GM18508 (cell line): ENCODE measurements at regions not wholly inside any gene's neighbourhood (a gene's known extent, or its start where the extent isn't known, plus 50 kb on each side); places are given as distances from the start of the nearest gene placed in this dataset.
"Not testable (repeated sequence)": the region's sequence is repeated elsewhere in the genome, so short reads cannot be mapped to it uniquely, and the experiment has no call there.

Experiments
- ATAC-seq: cut with Tn5 transposase; IDR thresholded peaks from one replicate; pipeline ENCODE4 v1.9.1; 2021; ENCODE audit warnings: moderate number of reproducible peaks; ENCODE audit not compliant: insufficient read depth, unreplicated experiment

DNA sequence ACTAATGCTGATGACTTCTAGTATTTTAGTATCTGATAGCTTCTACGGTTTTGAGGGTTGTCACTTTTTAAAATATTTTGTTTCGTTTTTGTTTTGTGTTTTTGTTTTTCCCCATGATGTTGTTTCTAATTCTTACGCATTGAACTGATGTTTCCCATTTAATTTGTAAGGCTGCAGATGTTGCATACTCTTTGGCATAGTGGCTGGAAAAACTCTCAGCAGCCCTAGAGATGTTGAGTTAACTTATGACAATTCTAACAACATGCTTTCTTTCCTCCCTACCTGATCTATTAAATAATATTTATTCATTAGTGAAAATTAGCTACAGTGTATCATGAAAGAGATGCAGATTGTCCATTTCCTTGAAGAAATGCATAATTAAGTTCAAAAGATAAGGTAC lies 559.3 kb upstream of the GRM7 start:
- no peak for ATAC-seq

DNA sequence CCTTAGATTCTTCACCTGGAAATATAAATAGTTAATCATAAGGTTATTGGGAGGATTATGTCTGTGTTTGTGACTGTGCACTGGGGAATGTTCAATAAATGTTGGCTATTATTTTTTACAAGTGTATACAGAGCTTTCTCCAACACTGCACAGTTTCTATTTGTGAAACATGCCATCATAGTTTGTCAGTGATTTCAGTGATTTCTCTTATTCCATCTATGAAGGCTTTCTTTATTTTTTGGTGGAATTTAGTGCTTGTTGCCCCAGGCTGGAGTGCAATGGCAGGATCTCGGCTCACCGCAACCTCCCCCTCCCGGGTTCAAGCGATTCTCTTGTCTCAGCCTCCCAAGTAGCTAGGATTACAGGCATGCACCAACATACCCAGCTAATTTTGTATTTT lies 545.0 kb upstream of the GRM7 start:
- ATAC-seq, result no peak

DNA sequence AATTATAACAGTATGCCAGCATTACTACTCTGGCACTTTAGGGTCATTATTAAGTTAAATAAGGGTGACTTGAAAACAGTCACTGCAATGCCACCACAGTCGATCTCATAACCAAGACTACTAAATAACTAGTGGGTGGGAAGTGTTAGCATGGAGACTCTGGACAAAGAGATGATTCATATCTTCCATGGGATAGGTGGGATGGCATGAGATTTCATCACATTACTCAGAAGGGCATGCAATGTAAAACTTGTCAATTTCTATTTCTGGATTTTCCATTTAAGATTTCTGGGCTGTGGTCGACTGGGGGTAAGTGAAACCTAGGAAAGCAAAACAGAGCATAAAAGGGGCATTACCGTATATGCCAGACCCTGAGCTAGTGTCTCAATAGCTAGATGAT lies 538.9 kb upstream of the GRM7 start:
- ATAC-seq, result no peak

DNA sequence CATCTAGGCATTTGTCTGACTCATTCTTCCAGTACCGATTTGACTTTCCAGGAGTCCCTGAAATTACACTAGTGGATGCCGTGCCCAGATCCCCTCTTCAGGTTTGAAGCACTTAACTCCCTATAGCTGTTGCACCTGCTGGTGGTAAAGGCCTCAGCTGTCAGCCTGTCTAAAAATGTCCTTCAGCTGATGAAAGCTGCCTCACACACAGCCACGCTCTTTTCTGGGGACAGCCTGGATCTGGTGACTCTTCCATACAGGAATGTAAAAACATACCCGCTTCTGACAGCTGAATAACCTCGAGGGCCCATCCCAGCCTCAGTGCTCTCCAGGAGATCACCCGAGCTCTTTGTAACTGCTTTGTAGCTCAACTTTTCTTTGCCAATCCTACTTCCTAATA lies 534.1 kb upstream of the GRM7 start:
- ATAC-seq, result no peak

DNA sequence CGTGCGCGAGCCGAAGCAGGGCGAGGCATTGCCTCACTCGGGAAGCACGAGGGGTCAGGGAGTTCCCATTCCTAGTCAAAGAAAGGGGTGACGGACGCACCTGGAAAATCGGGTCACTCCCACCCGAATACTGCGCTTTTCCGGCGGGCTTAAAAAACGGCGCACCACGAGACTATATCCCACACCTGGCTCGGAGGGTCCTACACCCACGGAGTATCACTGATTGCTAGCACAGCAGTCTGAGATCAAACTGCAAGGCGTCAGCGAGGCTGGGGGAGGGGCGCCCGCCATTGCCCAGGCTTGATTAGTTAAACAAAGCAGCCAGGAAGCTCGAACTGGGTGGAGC lies 520.0 kb upstream of the GRM7 start:
- ATAC-seq, result not testable (repeated sequence)

DNA sequence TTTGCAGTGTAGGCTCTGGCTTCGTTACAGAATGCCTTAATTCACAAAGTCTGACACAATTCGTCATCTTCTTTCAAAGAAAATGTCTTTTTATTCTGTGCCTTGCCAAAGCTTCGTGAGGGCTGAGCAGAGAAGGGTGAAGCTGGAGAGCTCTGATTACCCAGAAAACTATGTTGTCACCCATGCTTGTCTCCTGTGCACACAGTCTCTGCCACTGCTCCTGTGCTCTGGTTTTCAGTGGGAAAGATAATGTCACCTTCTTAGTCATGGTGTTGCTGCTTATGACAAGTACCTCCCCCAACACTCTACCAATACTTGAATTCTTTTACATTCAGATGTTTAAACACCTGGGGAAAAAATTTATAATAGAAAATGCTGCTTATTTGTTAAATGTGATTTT lies 509.2 kb upstream of the GRM7 start:
- ATAC-seq, result no peak

DNA sequence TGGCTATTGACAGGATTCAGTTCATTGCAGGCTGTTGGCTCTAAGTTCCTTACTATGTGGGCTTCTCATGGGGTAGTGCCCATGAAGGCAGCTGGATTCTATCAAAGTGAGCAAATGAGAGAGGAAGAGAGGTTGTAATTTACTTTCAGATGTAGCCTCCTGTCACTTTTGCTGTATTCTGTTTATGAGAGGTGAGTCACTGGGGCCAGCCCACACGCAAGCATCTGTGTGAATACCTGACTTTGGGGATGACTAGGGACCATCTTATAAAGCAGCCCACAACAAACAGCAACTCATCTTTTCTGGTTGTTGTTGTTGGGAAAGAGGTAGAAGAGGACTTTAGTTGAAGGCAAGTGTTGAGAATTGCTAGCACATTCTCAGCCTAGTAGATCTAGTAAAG lies 506.3 kb upstream of the GRM7 start:
- ATAC-seq, result no peak

DNA sequence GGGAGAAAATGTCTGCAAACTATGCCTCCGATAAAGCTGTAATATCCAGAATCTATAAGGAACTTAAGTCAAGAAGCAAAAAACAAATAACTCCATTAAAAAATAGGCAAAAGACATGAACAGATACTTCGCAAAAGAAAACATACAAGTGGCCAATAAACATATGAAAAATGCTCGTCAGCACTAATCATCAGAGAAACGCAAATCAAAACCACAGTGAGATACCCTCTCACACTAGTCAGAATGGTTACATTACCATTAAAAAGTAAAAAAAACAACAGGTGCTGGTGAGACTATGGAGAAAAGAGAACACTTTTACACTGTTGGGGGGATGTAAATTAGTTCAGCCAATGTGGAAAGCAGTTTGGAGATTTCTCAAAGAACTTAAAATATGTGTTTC lies 498.5 kb upstream of the GRM7 start:
- no peak for ATAC-seq

DNA sequence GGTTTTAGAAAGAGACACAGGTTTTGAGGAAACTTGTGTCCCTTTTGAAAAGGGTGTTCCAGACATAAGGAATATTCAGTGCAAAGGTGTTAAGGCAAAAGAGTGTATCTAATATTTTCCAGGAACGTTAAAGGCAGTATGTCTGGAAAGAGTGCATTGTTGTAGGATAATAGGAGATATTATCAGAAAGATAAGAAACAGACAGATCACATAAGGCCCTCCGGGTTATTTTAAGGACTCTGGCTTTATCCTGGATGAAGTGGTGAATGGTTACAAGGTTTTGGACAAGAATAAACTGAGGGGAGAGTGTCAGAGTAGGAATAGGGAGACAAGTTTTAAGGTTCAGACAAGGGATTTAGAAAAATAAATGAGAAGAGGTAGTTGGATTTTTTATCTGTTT lies 493.7 kb upstream of the GRM7 start:
- no peak for ATAC-seq

DNA sequence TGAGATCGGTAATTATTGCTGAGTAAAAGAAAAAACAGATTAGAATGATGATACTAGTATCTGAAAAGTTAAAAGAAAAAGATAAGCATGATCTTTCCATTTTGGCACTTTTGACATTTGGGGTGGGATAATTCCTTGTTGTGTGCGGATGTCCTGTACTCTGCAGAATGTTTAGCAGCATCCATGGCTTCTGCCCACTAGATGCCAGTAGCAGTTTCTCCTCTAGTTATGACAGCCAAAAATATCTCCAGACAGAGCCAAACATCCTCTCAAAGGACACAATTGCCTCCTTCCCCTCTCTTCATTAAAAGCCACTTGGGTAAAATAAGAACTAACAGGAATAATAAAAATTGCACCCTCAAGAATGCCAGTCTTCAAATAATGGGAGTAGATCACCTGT lies 468.8 kb upstream of the GRM7 start:
- no peak for ATAC-seq

DNA sequence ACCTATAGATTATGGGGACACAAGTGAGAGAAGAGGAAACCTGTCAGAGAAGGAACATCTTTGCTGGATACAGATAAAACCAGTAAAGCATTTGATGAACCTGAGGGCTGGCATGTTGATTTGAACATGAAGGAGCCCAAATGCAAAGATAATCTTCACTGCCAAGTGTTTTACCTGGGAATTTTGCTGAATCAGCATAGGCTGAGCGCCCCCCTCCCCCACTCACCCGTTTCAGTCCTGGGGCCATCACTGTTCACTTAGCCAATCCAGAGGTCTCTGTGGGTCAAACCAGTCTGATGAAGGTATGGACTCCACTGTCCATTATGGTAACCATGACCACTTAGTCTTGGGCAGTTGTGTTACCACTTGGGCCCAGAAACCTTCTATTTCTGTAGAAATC lies 466.0 kb upstream of the GRM7 start:
- no peak for ATAC-seq

DNA sequence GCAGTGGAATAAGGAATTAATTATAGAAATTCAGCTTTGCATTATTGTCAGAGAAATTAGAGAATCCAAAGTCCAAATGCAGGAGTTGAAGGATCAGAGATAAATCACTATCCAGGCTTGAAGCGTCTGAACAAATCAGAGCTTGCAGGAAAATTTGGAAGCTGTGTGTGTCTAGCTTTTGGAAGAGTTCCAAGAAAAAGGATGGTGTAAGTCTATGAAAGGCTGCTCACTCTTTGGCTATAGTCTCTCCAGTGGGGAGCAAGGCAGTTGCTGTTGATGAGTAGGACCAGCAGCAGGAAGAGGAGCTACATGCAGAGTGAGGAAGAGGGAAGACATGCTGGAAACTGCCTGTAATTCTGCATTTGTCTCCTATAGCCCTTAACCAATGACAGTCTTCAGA lies 464.3 kb upstream of the GRM7 start:
- ATAC-seq, result no peak

DNA sequence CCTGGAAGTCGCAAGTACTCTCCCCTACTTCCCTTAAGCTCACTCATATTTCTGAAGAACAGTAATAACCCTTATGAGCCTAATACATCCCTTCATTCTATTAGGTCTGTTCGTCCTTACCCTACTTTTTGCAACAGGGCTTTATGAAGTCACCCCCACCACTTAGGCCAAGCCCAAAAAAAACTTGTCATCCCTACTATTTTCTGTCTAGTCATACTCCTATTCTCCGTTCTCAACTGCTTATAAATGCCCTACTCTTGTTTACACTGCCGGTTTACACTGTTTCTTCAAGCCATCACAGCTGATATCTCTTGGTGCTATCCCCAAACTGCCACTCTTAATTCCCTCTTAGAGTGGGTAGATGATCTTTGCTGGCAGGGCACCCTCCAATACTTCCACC lies 458.2 kb upstream of the GRM7 start:
- ATAC-seq, result not testable (repeated sequence)

DNA sequence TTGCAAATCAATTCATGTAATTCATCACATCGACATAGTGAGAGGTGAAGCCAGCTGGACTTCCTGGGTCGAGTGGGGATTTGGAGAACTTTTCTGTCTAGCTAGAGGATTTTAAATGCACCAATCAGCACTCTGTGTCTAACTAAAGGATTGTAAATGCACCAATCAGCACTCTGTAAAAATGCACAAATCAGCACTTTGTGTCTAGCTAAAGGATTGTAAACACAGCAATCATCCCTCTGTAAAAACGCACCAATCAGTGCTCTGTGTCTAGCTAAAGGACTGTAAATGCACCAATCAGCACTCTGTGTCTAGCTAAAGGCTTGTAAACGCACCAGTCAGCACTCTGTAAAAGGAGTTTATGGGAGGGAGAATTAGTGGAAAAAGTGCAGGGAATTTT lies 454.0 kb upstream of the GRM7 start:
- not testable (repeated sequence) for ATAC-seq

DNA sequence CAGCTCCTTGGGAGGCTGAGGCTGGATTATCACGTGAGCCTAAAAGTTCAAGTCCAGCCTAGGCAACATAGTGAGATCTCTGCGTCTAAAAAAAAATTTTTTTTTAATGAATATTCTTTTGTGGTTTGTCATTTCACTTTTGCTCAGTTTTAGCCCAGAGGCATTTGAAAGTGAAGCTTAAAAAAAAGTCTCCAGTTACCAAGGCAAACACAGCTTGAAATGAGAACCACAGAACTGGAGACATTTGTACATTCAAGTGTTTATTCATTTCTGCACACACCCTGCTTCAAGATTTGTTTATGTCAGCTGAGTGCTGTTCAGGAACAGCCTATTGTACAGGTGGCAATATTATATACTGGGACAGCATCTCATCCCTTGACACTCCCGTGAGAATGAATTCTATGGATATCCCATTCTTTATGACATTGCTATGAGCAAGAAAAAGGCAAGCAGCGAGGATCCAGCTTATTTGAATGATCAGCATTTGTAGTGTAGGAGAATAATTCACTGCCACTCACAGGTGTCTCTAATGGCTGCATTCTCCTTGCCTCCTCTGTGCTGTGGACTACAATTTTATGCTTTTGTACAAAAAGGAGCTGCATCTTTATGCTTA lies 444.8 kb upstream of the GRM7 start:
- no peak for ATAC-seq

DNA sequence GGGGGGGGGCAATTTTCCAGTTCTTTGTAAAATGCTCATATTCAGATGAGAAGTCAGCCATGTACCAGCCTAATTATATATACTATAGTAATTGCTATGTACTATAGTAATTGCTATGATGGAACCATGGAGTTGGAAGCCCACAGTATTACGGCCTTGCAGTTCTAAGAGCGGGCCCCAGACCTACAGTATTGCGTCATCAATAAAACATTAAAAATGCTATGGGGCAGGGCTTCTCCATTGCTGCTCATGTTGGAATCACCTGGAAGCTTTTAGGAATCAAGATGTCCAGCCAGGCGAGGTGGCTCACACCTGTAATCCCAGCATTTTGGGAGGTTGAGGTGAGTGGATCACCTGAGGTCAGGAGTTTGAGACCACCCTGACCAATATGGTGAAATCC lies 443.7 kb upstream of the GRM7 start:
- no peak for ATAC-seq

DNA sequence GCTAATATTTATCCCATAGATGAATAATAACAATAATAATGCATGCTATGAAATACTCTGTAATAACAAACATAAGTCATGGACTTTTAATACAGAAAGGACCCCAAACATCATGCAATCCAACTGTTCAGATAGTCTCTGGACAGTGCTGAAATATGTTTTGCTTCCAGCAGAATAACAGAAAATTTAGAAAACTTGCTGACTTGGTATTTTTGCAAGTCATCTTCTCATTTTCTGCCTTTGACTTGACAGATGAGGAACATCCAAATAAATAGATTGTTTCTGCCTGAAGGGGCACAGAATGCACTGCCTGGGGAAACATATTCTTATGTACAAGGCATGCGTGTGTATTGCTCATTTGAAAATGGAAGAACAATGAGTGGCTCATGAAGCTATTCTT lies 442.4 kb upstream of the GRM7 start:
- ATAC-seq, result no peak

DNA sequence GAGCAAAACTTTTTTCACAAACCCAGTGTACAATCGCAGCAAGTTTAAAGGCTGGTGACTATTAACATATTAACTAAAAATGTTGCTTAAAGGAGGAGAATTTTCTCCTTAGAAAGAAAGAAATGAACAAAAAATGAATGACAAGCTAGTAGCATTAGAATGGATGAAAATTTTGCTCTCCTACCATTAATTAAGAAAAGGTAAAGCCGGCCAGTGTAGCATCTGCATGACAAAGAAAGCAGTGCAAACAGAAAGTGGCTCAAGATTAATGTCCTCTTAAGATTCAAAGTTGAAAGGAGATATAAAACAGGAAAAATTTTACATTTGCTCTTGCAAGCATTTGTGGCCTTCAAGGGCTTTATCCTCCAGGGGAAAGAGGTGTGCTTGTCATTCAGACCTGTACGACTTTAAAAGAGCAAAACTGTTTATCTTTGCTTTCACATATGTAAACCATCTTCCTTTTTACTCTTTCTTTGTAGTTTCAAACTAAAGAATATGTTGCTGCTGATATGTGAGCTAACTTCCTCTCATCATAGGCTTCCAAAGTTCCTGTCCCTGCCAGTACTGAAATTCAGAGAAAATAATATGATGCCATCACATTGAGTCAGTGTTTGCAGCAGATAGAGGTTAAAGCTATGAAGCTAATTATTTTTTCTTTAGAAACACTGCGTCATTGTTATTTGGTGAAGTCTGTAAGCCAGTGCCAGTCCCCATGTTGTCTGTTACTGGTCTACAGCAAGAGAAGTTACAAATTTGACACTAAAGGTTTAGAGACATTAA lies 439.1 kb upstream of the GRM7 start:
- ATAC-seq, result no peak

DNA sequence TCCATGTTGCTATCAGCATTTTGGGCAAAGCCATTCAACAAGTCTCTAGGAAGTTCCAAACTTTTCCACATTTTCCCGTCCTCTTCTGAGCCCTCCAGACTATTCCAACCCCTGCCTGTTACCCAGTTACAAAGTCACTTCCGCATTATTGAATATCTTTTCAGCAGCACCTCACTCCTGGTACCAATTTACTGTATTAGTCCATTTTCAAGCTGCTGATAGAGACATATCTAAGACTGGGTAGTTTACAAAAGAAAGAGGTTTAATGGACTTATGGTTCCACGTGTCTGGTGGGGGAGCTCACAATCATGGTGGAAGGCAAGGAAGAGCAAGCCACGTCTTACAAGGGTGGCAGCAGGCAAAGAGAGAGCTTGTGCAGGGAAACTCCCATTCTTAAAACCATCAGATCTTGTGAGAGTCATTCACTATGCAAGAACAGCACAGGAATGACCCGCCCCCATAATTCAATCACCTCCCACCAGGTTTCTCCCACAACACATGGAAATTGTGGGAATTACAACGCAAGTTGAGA lies 435.6 kb upstream of the GRM7 start:
- no peak for ATAC-seq

DNA sequence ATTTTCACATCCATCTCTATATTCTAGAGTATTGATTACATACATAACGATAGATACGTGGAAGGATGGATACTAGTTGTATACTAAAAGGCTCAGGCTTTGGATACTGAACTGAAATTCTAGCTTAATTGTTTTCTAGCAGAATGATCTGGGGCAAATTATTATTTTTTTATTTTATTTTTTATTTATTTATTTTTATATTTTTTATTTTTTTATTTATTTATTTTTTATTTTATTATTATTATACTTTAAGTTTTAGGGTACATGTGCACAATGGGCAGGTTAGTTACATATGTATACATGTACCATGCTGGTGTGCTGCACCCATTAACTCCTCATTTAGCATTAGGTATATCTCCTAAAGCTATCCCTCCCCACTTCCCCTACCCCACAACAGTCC lies 432.6 kb upstream of the GRM7 start:
- not testable (repeated sequence) for ATAC-seq

DNA sequence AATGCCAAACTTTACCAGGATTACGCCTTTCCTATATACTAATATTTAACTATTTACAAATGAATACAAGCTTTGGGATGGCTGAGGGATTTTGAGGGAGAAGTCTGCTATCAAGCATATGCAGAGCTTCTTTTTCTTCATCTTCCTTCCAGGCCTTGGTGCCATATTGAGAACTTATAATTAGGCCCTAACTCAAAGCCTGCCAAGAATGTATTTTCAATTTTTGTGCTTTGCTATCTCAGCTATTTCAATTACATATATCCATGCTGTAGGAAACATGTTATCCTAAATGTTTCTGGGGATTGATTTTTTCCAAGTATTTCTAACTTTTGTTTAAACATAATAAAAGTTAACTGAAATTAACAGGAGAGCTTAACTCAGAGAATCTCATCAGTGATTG lies 425.0 kb upstream of the GRM7 start:
- ATAC-seq, result no peak

DNA sequence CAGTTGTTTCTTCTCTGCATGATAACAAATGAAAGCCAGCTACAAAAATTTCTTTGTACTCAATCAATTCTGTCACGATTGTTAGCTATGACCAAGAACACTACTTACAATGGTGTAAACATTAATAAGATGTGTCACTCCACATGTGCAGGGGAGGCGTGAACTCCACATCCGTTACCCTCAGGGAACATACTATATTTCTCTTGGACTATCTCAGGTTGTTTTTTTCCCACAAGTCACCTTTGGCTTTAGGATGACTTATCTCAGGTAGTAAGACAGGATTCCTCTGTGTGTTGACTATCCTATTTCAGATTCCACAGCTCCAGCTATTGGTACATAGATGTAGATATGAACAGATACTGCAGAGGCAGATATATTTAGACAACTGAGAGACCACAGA lies 423.3 kb upstream of the GRM7 start:
- ATAC-seq, result no peak
